ENCODE measurements at regions not wholly inside any gene's neighbourhood (a gene's known extent, or its start where the extent isn't known, plus 50 kb on each side); places are given as distances from the start of the nearest gene placed in this dataset.
A peak's percentile ranks its signal among the peaks of the same experiment; 100 is the strongest.
"Not testable (repeated sequence)": the region's sequence is repeated elsewhere in the genome, so short reads cannot be mapped to it uniquely, and the experiment has no call there.

DNA sequence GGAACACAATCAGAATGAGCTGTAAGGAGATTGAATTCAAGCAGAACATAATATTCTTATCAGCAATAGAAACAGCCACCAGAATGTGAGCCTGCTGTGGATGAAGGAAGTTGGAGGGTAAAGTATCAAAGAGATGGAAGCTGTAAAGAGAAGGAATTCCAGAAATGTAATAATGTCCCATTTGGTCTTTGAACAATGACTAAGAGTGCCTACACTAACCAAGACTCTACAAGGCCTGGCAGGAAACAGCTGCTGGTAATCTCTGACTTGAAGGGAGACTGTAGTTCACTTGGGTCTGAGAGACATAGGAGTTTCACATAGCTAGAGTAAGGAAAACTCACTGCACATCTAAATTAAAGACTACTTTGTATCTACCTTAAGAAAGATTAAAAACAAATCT is 1176.0 kb upstream of the ALCAM start:
- no peak for DNase-seq

DNA sequence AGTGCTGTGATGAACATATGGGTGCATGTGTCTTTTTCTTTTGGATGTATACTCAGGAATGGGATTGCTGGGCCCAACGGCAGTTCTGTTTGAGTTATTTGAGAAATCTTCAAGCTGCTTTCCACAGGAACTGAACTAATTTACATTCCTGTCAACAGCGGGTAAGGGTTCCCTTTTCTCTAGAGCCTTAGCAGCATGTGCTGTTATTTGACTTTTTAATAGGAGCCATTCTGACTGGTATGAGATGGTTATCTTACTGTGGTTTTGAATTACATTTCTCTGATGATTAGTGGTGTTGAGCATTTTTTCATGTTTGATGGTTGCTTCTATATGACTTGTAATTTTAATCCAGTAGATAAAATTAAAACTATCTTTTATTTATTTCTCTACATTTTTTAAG is 1168.6 kb upstream of the ALCAM start:
- no peak for DNase-seq

DNA sequence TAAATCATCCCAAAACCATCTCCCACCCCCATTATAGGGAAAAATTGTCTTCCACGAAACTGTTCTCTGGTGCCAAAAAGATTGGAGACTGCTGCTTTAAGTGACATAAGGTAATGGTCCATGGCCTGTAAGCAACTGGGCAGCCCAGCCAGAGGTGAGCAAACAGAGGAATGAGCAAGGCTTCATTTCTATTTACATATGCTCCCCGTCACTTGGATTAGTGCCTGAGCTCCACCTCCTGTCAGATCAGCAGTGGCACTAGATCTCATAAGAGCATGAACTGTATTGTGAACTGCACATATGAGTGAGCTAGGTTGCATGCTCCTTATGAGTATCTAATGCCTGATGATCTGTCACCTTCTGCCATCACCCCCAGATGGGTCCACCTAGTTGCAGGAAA is 1159.8 kb upstream of the ALCAM start:
- peak; percentile 36 for DNase-seq

DNA sequence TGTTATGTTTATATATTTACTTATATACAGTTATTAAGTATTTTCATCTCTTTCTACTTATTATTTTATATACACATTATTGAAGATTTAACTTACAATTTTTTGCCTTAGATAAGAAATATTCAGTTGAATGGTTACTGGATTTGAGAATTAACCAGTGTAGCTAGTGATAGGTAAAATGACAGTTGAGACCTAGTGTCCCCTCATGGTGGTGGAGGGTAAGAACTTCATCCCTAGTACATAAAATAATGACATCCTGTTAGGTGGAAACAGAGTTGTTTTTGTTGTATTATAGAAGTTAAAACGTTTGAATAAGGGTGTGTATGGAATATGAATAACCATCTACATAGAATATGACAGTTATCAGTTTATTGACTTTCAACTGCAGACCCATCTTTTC is 1152.4 kb upstream of the ALCAM start:
- no peak for DNase-seq

DNA sequence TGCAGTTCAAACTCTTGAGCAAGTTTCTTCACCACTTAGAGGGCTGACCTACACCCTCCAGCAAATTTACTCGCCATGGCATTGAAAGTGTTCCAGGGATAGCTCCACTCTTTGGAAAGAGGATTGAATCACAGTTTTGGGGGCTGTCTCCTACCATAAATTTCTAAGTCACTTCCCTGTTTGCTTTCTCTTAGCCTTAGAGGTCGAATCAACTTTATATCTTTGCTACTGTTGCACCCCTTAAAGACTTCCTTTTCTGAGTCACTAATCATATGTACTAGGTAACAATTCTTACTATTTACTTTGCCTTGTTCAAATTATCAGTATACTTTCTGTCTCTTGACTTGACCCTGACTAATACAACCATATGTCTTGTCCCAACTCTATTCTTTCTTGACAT is 1151.8 kb upstream of the ALCAM start:
- no peak for DNase-seq

DNA sequence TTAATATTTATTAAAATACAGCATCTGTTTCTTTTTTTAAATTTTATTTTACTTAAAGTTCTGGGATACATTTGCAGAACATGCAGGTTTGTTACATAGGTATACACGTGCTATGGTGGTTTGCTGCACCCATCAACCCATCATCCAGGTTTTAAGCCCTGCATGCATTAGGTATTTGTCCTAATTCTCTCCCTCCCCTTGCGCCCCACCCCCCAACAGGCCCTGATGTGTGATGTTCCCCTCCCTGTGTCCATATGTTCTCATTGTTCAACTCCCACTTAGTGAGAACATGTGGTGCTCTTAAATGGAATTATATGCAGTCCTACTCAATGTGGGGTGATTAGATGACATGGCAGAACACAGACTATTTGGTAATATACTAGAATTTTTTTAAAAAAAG is 1147.7 kb upstream of the ALCAM start:
- not testable (repeated sequence) for DNase-seq

DNA sequence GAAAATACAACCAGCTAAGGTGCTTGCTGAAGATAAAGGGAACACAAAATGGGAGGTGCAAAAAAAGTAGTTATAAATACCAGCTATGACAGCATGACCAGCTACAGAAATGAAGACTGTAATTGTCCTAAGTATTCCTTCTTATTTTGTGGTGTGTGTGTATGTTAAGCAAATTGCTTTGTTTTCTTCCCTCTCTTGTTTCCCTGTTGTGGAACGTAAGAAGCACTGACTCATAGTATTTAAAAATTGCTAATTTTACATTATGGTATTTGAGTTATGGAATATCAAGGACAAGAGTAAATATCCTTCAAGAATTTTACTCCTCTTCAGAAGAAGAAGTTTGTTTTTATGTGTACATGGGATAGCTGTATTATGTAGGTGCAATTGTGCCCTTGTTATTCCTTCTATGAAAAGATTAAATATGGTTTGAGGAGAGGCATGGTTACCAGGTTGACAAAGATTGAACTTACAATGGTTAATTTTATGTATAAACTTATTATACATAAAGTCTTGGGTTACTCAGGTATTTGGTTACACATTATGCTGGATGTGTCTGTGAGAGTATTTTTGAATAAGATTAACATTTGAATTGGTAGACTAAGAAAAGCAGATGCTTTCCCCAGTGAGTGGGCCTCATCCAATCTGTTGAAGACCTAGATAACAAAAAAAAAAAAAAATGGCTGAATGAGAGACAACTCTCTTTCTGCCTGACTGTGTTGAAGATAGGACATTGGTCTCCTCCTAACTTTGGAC is 1132.1 kb upstream of the ALCAM start:
- DNase-seq, result no peak

DNA sequence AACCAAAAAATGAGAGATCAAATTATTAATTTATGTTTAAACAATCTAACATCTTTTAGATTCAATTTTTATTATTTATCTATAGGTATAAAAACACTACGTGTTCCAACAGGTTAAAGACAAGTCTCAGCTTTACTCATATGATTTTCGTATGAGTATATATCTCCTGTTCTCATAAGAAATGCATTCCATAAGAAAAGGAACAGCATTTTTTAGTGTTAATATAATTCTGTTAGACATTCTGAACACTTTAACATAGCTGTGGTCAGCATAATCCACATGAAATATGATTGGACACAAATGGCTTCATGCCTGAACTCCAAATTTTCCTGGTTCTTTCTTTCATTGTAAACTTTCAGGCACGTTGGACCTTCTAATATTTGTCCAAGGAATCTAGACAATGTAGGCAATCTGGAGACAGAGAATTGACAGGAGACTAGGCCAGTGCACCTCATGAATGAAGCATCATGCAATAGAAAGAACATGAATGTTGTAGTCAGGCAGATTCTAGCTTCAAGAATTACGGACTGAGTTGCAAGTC is 1122.0 kb upstream of the ALCAM start:
- no peak for DNase-seq

DNA sequence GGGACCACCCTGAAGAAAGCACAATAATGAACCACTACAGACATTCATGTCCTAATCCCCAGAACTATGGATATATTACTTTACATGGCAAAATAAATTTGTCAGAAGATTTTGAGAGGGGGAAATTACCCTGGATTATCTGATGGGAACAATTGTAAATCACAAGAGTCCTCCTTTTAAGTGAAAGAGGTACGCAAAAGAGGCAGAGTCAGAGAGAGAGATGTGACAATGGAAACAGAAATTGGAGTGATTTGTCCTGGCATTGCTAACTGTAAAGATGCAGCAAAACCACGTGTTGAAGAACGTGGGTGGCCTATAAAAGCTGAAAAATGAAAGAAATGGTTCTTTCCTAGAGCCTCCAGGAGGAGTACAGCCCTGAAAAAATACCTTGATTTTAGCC is 1121.4 kb upstream of the ALCAM start:
- no peak for DNase-seq

DNA sequence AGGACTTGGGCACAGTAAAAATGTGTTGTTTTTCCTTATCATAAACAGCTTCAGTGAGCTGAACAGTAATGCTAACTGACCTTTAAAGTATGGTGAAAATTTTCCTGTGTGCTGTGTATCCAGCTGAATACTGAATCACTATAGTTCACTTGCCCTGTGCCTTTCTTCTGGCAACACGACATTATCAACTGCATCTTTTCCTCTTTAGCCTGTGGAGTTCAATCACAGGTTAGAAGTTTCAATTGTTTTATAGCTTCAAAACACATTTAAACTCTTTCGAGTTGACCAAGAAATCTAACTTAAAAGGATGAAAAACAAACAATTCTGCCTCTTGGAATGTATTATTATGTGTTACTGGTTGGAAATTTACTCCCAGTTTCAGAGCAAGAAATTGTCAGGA is 1120.7 kb upstream of the ALCAM start:
- DNase-seq, result no peak

DNA sequence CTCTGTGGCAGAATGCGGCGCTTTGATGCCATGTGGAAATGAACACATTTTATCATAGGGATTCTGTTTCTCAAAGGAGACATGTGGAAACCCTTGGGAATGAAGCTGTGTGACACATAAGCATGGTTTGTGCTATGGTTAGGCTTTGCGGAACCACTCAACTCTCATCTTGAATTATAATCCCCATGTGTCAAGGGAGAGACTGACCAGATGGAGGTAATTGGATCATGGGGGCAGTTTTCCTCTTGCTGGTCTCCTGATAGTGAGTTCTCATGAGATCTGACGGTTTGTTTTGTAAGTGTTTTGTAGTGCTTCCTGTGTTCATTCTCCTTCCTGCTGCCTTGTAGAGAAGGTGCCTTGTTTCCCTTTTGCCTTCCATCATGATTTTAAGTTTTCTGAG is 1109.2 kb upstream of the ALCAM start:
- no peak for DNase-seq

DNA sequence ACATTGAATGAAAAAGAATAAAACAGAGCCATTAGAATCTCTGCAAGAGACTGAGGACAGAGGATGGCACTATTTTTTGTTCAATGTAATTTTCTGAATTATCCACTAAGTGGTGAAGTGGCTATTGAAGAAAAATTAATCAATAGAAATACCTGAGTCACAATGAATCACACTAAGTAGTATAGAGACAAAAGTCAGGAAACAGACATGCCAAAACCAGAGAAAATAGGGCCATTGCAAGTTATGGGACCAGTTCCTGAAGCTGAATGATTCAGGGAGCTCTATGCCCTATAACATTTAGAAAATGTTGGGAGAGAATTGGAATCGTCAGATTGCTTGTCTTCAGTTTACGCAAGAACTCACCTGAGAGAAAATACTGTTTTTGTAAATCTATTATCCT is 1103.2 kb upstream of the ALCAM start:
- no peak for DNase-seq

DNA sequence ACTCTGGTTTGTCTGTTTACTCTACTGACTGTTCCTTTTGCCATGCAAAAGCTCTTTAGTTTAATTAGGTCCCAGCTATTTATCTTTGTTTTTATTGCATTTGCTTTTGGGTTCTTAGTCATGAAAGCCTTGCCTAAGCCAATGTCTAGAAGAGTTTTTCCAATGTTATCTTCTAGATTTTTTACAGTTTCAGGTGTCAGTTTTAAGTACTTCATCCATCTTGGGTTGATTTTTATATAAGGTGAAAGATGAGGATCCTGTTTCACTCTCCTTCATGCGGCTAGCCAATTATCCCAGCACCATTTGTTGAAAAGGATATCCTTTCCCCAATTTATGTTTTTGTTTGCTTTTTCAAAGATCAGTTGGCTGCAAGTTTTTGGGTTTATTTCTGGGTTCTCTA is 1100.5 kb upstream of the ALCAM start:
- not testable (repeated sequence) for DNase-seq

DNA sequence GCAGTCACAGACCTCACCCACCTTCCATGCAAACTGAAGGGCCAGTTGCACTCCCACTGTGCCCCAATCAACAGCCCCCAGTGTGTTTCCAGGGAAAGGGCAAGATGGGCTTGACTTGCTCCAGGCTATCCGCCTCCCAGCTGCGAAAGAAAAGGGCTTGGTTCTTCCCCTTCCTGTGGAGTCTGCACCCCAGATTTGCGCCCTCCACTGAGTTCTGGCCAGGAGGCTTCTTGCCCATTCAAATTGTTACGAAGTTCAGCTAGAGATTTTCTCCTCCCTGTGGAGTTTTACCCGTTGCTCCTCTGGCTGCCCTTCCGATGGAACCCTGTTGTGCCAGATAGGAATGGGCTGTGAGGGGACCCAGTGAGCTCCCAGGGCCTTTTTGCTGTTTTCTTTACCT is 1096.9 kb upstream of the ALCAM start:
- no peak for DNase-seq

DNA sequence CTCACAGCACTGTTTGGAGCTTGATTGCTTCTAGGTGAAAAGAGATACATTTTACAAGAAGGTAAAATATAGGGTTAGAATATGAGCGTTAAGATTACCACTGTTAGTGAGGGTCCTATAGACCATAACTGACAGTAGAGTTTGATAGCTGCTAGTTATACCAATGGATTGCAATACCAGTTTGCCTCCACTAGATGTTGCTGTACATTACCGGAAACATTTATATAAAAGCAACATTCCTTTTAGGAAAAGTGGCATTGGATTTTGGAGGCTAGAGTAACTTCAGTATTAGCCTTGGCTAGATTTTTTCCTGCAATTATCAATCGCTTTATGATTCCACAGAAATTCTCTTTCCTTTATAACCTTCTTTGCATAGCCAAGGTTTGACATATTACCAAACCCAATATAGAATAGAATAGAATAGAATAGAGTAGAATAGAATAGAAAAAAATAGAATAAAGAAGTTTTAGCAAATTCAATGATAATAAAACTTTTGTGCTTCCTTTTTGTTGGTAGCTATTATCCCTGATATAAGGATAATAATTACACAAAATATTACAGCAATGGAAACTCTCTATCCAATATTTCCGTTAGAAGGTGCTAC is 1093.6 kb upstream of the ALCAM start:
- no peak for DNase-seq

DNA sequence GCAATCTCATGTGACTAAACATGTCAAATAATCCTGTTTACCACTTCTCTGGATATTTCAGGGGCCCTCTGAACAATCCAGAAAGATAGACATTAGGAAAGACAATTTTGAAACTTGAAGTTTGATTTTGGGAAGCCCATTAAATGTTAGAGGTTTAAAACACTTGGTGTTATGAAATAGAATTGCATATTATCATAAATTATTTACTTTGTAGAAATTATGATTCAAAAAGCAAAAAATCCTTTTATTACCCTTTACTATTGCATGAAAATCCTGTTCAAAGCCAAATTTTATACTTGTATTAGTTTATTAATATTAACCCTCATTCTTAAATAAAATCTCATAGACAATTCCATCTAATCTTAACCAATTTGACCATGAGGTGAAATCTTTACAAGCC is 1091.5 kb upstream of the ALCAM start:
- DNase-seq, result no peak

DNA sequence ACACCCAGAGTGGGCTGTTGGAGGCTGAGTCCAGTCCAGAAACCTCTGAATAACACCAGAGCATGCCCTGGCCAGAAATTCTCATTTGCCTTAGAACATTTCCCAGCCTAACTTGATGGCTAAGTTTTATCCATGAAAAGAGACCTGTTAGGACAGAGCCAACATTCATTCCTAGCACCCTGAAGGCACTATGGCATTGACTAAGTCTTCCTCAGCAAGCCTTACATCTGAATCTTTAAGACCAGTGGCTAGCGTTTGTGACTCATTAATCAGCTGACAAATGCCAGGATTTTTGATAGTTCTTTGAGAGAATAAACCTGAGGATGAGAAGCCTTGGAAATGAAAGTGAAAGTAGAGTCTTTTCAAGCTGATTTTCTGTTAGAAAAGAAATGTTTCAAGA is 1087.1 kb upstream of the ALCAM start:
- no peak for DNase-seq

DNA sequence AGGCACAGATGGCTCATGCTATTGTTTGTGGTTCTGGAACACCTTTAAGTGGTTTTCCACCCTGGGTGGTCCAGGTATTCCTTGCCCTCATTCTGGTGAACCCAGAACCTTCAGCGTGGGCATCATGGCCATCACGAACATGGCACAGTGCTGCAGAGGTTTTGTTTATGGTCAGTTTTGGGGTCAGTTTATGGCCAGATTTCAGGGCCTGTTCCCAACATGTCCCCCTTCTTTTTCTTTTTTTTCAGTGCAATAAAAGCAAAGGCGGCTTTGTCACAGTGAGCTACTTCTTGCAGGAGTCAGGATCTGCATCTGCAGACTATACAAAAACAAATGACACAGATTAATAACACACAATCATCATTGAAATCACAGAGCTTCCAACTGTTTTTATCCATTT is 1085.0 kb upstream of the ALCAM start:
- DNase-seq, result no peak

DNA sequence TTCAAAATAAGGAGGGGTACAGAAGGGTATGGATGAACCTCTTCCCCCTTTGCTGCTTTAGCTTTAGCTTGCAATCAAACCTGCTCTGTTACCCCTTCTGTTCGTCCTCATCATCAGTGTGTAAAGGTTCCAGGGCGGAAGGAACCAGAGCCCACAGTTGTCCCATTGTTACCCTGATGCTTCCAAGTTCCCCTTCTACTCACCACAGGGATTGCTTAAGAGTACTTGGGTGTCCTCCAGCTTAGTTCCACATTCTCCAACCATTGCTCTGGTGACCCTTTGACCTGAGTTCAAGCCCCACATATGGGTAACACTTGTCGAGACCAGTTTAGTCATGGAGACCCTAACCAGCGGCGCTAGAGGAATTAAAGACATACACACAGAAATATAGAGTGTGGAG is 1080.1 kb upstream of the ALCAM start:
- no peak for DNase-seq

DNA sequence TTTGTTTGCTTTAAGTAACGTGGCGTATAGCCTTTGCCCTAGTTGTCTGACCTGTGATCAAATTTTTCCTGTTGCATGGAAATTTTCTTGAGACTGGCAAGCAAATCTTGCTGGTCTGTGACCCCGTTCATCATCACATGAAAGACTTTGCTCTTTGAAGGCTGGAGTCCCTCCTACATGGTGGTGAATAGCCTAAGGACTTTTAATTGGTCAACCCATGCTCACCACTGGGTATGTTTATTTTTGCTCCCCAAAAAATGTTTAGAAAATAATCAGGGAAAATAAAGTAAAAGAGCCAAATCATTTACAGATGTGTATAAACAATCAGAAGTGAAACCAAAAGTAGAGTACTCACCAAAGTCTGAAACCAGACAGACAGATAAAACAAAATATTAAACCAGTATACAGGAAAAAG is 1075.3 kb upstream of the ALCAM start:
- DNase-seq, result no peak

DNA sequence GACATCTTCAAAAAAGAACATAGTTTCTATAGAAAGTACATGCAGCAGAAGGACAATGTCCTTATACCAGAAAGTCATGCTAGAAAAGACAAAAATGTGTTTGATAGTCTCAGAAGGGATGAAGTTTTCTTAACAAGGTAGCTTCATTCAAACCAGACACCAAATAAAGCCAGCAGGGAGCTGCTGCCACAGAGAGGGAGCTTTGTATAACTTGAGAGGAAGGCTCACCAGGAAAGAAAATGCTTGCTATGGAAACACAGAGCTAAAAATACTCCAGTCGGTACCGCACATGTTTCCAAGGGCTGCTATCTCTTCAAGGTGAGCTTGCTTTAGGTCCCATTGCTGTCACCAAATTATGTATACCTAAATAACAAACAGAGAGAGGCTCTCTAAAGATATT is 1074.8 kb upstream of the ALCAM start:
- no peak for DNase-seq

DNA sequence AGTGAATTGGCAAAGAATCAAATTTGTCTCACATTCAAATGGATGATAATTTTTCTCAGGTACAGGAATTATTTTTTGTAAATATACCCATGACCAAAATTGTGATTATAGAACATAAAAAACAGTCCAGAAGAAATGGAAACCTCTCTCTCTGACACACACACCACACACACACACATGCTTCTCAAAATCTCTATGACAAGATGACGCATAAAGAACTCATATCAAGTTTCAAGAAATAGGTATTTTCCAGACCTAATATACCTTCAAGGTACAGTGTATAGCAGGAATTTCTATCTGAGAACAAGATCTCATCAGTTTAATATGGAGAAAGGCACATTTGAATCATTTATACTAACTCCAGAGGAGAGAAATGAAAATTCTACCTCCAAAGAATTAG is 1069.1 kb upstream of the ALCAM start:
- DNase-seq, result no peak

DNA sequence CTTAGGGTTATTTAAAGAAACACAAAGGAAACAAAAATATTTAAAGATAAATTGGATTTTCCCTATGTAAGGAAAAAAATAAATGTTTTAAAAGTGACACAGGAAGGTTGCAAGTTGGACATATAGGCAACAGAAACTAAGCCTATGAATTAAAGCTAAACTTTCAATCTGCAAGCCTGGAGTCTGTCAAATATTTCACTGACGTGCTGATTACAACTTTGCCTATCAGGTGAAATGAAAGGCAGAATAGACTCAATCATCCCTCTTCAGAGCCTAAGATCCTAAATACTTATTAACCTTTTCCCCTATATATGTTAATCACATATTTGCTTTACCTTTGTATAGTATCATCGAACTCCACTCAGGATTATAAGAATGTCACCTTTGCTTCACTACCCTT is 1068.0 kb upstream of the ALCAM start:
- no peak for DNase-seq

DNA sequence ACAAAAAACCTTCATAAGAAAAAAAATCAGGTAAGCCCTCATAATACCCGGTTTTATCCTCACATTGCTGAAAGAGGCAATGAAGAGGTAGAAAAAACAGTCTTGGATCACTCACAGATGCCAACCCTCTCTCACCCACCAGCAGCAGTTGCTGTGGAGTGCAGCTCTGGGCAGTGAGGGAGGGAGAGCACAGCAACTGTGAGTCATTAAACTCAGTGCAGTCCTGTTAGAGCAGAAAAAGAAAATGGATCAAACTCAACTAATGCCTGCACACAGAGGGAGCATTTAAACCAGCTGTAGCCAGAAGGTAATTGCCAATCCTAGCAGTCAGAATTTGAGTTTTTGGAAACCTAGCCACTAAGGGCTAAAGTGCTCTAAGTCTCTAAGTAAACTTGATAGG is 1050.6 kb upstream of the ALCAM start:
- DNase-seq, result no peak

DNA sequence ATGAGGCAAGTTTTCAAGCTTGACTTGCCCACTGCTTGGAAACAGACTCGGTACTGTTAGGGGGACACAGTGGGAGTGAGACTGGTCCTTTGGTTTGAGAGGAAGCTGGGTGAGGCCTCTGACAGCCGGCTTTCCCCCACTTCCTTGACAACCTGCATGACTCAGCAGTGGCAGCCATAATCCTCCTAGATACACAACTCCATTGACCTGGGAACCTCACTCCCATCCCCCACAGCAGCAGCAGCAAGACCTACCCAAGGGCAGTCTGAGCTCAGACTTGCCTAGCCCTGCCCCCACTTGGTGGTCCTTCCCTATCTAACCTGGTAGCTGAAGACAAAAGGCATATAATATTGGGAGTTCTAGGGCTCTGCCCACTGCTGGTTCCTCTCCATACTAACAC is 1043.5 kb upstream of the ALCAM start:
- DNase-seq, result no peak
